A549 (cell line): ENCODE measurements at regions not wholly inside any gene's neighbourhood (a gene's known extent, or its start where the extent isn't known, plus 50 kb on each side); places are given as distances from the start of the nearest gene placed in this dataset.

ENCODE experiments used
- ATAC-seq, 2 experiments: fragments of 200-7000 bp in 1 of 2; fragments of >200 bp in 1 of 2; cut with Nextera tagmentation in 1 of 2; cut with Tn5 transposase in 1 of 2; 3 replicates each; pipeline versions ENCODE4 v1.8.0 to v1.9.1; 2018 to 2020; ENCODE audit warnings: mild to moderate bottlenecking in 1 of 2, moderate library complexity in 1 of 2
- CTCF ChIA-PET: fragments of 300-600 bp; sonication (Branson Sonifier 250); formaldehyde crosslinking; extraction: SDS; loops from one replicate; lab custom pipeline; 2021; ENCODE audit warnings: antibody characterized with exemption, inconsistent platforms; lab: Yijun Ruan, JAX
- POLR2A ChIA-PET: fragments of 350-600 bp; formaldehyde crosslinking; extraction: SDS; loops from one replicate; lab custom pipeline; 2021; ENCODE audit warnings: antibody characterized with exemption, inconsistent platforms; lab: Yijun Ruan, JAX
- DNase-seq, 2 experiments: peaks; one replicate each; pipeline versions ENCODE4 v3.0.0 to v3.0.0-alpha.2; 2011 to 2016; ENCODE audit warnings: low read depth in 1 of 2, low spot score in 1 of 2
- FAIRE-seq: peaks from 2 replicates; lab custom pipeline; 2011; peaks lifted over from hg19 to GRCh38; lab: Jason Lieb, UNC
- H3K27ac ChIP-seq, 2 experiments: fragments of >200 bp; sonication (Bioruptor Twin); formaldehyde crosslinking; 3 replicates each; pipeline ENCODE4 v1.5.1; 2016 to 2017
- H3K4me1 ChIP-seq: fragments of >200 bp; sonication (Bioruptor Twin); formaldehyde crosslinking; 3 replicates; pipeline ENCODE4 v1.6.1; 2016
- H3K4me2 ChIP-seq: fragments of >200 bp; sonication (Bioruptor Twin); formaldehyde crosslinking; 3 replicates; pipeline ENCODE4 v1.6.1; 2016
- H3K4me3 ChIP-seq: fragments of >200 bp; sonication (Bioruptor Twin); formaldehyde crosslinking; 3 replicates; pipeline ENCODE4 v1.5.1; 2016
- H3K9me3 ChIP-seq: fragments of >200 bp; sonication (Bioruptor Twin); formaldehyde crosslinking; 3 replicates; pipeline ENCODE4 v1.6.1; 2016
- CBX2 ChIP-seq: fragments of 200-600 bp; sonication (generic); IDR thresholded peaks from 2 replicates; pipeline ENCODE4 v1.6.1; 2016; ENCODE audit warnings: low read depth, mild to moderate bottlenecking, borderline replicate concordance
- CBX8 ChIP-seq: fragments of 200-600 bp; sonication (generic); IDR thresholded peaks from 2 replicates; pipeline ENCODE4 v1.6.1; 2016
- CEBPB ChIP-seq, 2 experiments: fragments of >200 bp in 1 of 2; sonication (Bioruptor Twin) in 1 of 2; formaldehyde crosslinking in 1 of 2; IDR thresholded peaks; 2 replicates each; pipeline ENCODE4 v1.6.1; 2012 to 2016
- CHD2 ChIP-seq: fragments of 150-350 bp; IDR thresholded peaks from 2 replicates; pipeline ENCODE4 v1.6.1; 2014; ENCODE audit warnings: low read length; ENCODE audit not compliant: partially characterized antibody
- CHD4 ChIP-seq: fragments of 200-600 bp; sonication (generic); IDR thresholded peaks from 2 replicates; pipeline ENCODE4 v1.6.1; 2016; ENCODE audit warnings: antibody characterized with exemption, mild to moderate bottlenecking, borderline replicate concordance
- FOSB ChIP-seq: fragments of 250-450 bp; sonication (Bioruptor Pico); IDR thresholded peaks from 2 replicates; pipeline ENCODE4 v1.5.0; 2020; ENCODE audit warnings: mild to moderate bottlenecking, moderate library complexity
- HOXA7 ChIP-seq: fragments of 250-450 bp; sonication (Bioruptor Pico); IDR thresholded peaks from 2 replicates; pipeline ENCODE4 v1.5.0; 2020; ENCODE audit warnings: mild to moderate bottlenecking, moderate library complexity
- HOXB13 ChIP-seq: fragments of 250-450 bp; sonication (Bioruptor Pico); IDR thresholded peaks from 2 replicates; pipeline ENCODE4 v1.5.0; 2020; ENCODE audit warnings: low read depth, mild to moderate bottlenecking, moderate library complexity
- KDM1A ChIP-seq: fragments of 200-600 bp; sonication (generic); IDR thresholded peaks from 2 replicates; pipeline ENCODE4 v1.6.1; 2016; ENCODE audit warnings: low read depth, mild to moderate bottlenecking
- PHF8 ChIP-seq: fragments of 200-600 bp; sonication (generic); IDR thresholded peaks from 2 replicates; pipeline ENCODE4 v1.6.1; 2016; ENCODE audit warnings: low read depth, mild to moderate bottlenecking, antibody characterized with exemption, moderate library complexity, borderline replicate concordance
- RCOR1 ChIP-seq: fragments of 150-350 bp; IDR thresholded peaks from 2 replicates; pipeline ENCODE4 v1.6.1; 2014; ENCODE audit warnings: antibody characterized with exemption, low read length, low read depth
- RNF2 ChIP-seq: fragments of 200-600 bp; sonication (generic); IDR thresholded peaks from 2 replicates; pipeline ENCODE4 v1.6.1; 2016; ENCODE audit warnings: low read depth, mild to moderate bottlenecking, antibody characterized with exemption, moderate library complexity, borderline replicate concordance
- TFCP2L1 ChIP-seq: fragments of 250-450 bp; sonication (Bioruptor Pico); IDR thresholded peaks from 2 replicates; pipeline ENCODE4 v1.5.0; 2021; ENCODE audit warnings: mild to moderate bottlenecking
- TP53 ChIP-seq: fragments of 250-450 bp; sonication (Bioruptor Pico); IDR thresholded peaks from 2 replicates; pipeline ENCODE4 v1.5.0; 2021; ENCODE audit warnings: mild to moderate bottlenecking, moderate library complexity
- ZNF302 ChIP-seq: fragments of 250-450 bp; sonication (Bioruptor Pico); IDR thresholded peaks from 2 replicates; pipeline ENCODE4 v1.9.0; 2021; ENCODE audit warnings: inconsistent platforms, mild to moderate bottlenecking, moderate library complexity
- WGBS: methylation state at CpG from one replicate; pipeline ENCODE4 v1.1.6; 2017; ENCODE audit errors: missing lambda C conversion rate; 5-methylcytosine and 5-hydroxymethylcytosine counted together
- TF ChIP-seq, protein P1 (sequence below): IDR thresholded peaks from 2 replicates; pipeline ENCODE4 v1.6.1; 2012; ENCODE audit warnings: low read depth, borderline replicate concordance
- TF ChIP-seq, protein P2 (sequence below): fragments of >200 bp; sonication (Bioruptor Twin); formaldehyde crosslinking; IDR thresholded peaks from 3 replicates; pipeline ENCODE4 v1.6.1; 2016
- TF ChIP-seq, protein P3 (sequence below): fragments of >200 bp; sonication (Bioruptor Twin); formaldehyde crosslinking; IDR thresholded peaks from 2 replicates; pipeline ENCODE4 v1.6.1; 2016

DNA sequence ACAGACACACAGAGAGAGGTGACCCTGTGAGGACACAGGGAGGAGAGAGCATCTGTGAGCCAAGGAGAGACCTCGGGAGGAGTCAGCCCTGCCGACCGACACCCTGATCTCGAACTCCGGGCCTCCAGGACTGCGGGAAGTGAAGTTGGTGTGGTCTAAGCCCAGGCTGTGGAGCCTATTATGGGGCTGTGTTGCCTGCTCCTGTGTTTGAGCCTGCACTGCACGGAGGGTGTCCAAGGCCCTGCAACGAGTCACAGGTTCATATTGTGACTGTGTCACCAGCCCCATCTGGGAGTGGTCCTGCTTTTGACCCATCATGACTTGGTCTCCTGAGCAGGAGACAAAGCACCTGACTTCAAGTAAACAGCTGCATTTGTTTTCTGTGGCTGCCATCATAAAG lies 186.0 kb upstream of the AJAP1 start:
- WGBS: 17% methylated on average over 6 of the region's 8 CpGs
- TF ChIP-seq HOXA7 (no peak), CEBPB (IDR thresholded peaks at IDR 0.05) (no peak), PHF8 (no peak)
- TF ChIP-seq, protein P1, sequence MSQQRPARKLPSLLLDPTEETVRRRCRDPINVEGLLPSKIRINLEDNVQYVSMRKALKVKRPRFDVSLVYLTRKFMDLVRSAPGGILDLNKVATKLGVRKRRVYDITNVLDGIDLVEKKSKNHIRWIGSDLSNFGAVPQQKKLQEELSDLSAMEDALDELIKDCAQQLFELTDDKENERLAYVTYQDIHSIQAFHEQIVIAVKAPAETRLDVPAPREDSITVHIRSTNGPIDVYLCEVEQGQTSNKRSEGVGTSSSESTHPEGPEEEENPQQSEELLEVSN: no peak

DNA sequence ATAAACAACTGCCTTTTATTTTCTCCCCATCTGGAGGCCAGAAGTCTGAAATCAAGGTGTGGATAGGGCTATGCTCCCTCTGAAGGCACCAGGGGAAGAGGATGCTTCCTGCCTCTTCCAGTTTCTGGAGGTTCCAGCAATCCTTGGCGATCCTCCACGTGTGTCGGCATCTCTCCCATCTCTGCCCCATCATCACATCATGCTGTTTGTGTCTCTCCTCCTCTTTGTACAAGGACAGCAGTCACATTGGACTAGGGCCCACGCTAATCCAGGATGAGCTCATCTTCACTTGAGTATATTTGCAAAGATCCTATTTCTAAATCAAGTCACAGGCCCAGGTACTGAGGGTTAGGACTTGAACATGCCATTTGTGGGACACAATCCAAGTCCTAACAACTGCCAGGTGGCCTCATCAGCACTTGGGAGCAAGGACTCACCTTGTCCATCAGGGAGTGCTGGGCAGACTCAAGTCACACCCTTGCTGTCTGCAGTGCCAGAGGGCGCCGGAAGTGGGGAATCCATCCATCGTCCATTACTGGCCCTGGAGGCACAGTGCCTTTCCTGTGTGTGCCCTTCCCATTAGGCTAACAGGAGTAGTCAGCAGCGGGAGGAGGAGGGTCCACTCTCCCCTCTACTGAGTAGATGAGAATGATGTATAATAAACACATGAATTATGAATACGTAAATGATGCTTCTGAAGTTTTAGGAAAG lies 185.4 kb upstream of the AJAP1 start:
- Histone ChIP-seq H3K4me1 (no peaks in the 10 kb centered on the region), H3K9me3 (no peaks in the 10 kb centered on the region), H3K4me2 (no peak overlapping the region), H3K4me3 (no peak overlapping the region), H3K27ac (no peak overlapping the region)
- 30% methylated on average over 7 of the region's 9 CpGs for WGBS
- no peak for TF ChIP-seq HOXB13
- TF ChIP-seq KDM1A: no peak
- no peak for TF ChIP-seq HOXA7
- TF ChIP-seq RCOR1: no peak
- TF ChIP-seq ZNF302 (CRISPR knock-in tag): no peak
- TF ChIP-seq, protein P2, sequence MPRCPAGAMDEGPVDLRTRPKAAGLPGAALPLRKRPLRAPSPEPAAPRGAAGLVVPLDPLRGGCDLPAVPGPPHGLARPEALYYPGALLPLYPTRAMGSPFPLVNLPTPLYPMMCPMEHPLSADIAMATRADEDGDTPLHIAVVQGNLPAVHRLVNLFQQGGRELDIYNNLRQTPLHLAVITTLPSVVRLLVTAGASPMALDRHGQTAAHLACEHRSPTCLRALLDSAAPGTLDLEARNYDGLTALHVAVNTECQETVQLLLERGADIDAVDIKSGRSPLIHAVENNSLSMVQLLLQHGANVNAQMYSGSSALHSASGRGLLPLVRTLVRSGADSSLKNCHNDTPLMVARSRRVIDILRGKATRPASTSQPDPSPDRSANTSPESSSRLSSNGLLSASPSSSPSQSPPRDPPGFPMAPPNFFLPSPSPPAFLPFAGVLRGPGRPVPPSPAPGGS: no peak
- no peak for TF ChIP-seq CBX8
- TF ChIP-seq, protein P3, sequence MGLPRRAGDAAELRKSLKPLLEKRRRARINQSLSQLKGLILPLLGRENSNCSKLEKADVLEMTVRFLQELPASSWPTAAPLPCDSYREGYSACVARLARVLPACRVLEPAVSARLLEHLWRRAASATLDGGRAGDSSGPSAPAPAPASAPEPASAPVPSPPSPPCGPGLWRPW: no peak
- TF ChIP-seq FOSB (CRISPR knock-in tag): no peak
- no peak for TF ChIP-seq TP53 (CRISPR knock-in tag)
- TF ChIP-seq TFCP2L1 (CRISPR knock-in tag): no peak
- no peak for TF ChIP-seq CHD2
- no peak for TF ChIP-seq RNF2
- TF ChIP-seq CHD4: no peak
- FAIRE-seq (no peak), DNase-seq (no peak), ATAC-seq (no peak)
- POLR2A ChIA-PET: no interaction called here
- CTCF ChIA-PET: no interaction called here

More for the DNA sequence above, 186.0 kb upstream of the AJAP1 start:
- Histone ChIP-seq H3K27ac (no peak overlapping the region), H3K4me2 (no peak overlapping the region), H3K4me1 (no peaks in the 10 kb centered on the region), H3K4me3 (no peak overlapping the region), H3K9me3 (no peaks in the 10 kb centered on the region)
- CTCF ChIA-PET: no interaction called here
- ATAC-seq: no peak
- no peak for DNase-seq
- FAIRE-seq: no peak
- POLR2A ChIA-PET: no interaction called here

DNA sequence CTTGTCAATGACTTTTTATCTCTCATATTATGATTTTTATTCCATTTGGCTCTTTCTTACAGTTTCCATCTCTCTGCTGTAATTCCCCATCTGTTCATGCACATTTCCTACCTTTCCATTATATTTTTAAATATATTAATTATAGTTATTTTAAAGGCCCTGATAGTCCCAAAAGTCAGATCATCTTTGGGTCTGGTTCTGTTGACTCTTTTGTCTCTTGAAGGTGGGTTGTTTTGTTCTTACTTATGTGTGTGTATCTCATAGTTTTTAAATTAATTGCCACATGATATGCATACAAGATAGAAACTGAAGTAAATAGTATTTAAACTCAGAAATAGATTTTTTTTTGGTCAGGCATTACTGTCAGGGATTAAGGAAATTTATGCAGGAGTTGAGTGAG lies 178.0 kb upstream of the AJAP1 start:
- CTCF ChIA-PET: no interaction called here
- no peak for ATAC-seq
- no peak overlapping the region for H3K4me3 ChIP-seq
- no peak overlapping the region for H3K27ac ChIP-seq
- peaks cover 11% of the 10 kb centered on the region; the same call in 2 of the 3 replicates for H3K9me3 ChIP-seq
- no peak for DNase-seq
- H3K4me2 ChIP-seq: no peak overlapping the region
- POLR2A ChIA-PET: no interaction called here
- H3K4me1 ChIP-seq: no peaks in the 10 kb centered on the region
- TF ChIP-seq CBX2 (no peak), CEBPB (IDR thresholded peaks at IDR 0.05) (no peak)
- TF ChIP-seq, protein P2: no peak
- no peak for FAIRE-seq
